Activated CD4-positive, alpha-beta T cell treated with anti-CD3 and anti-CD28 coated beads for 4 hours (primary cell): ENCODE measurements at regions not wholly inside any gene's neighbourhood (a gene's known extent, or its start where the extent isn't known, plus 50 kb on each side); places are given as distances from the start of the nearest gene placed in this dataset.

Source experiments
- DNase-seq, 2 donors: peaks; one replicate each; pipeline ENCODE4 v3.0.0-alpha.2; 2020

DNA sequence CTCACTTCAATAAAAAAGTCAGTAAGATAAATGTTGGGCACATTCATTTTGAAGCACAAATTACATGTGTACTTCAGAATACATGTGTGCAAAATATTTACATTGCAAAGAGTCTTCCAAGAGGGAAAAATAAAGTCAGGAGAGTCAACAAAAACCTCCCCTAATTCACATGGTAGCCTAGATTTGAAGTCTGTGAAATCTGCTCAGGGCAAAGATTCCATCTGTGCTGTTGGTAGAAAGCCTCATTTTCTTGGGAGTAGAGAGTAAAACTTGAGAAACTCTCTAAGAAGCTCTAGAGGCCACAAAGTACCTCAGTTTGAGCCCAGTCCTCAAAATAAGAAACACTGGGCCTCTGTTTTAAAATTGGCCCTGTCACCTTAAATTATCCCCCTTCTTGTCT, 303.4 kb downstream of the RAB28 start:
- no peak for DNase-seq

DNA sequence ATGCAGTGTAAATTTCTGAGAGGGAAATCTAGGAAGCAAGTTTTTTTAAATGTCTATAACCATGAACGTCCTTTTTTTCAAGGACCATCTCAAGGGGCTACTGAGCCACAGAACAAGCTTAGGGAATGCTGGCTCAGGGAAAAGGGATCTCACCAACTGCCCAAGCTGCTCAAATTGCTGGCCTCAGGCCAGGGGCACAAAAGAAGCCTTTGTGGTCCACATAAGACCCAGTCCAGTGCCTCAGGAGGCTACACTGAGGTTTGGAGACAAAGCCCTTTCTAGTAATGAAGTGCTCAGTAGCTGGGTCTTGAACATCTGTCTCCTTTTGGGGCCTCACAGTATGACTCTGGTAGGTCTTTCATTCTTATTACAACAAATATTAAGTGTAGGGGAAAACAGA, 305.5 kb downstream of the RAB28 start:
- no peak for DNase-seq

DNA sequence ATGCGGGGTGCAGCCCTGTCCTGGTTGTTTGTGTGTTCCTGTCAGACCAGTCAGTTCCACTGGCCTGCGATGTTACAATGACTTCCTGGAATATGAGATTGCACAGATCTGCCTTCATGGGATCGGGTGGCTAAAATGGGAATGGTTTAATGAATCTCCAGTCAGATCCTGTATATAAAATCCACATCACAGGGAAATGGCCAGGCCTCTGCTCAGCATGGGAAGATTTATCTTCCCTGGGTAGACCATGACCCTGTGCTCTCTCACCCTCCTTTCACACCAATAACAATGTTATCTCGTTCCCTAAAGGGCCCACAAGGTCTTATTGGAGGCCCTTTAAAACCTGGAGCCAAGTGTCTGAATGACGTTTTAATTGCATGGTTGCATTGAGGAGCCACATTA, 307.4 kb downstream of the RAB28 start:
- no peak for DNase-seq

DNA sequence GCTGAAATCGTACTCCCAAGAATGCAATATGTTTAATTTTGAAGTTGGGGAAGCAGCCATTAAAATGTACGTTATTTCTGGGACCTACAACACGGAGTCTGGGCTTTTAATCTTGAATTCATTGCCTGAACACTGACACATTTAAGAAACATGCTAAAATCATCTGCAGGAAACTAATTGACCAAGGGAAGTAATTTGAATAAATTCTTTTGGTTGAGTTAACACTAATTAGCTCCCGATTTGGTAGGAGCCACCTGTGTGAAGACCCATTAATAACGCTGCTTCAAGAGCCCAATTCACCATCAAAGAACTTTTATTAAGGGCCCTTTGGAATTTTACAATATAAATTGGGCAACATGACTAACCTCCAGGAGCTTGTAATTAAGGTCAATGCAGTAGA, 309.2 kb downstream of the RAB28 start:
- DNase-seq = no peak

DNA sequence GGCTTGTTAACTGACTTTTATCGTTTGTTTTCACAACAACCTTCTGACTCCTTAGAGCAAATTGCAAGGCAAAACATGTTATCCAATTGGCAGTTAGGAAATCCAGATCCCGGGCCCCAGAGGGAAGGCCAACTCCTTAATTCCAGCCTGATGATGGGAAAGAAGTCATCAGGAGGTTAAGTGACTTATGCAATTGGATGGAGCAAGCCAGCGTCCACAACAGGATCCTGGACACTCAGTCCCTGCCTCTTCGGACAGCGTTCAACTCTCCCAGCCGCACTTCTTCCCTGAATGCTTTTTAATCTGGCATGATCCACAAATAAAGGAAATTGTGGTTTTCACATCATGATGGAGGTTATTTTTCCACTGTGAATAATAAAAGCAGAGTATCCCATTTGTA, 310.1 kb downstream of the RAB28 start:
- DNase-seq = no peak

GRCh38 chr4:13171292-13172057, 312.7 kb downstream of the RAB28 start:
- no peak for DNase-seq

DNA sequence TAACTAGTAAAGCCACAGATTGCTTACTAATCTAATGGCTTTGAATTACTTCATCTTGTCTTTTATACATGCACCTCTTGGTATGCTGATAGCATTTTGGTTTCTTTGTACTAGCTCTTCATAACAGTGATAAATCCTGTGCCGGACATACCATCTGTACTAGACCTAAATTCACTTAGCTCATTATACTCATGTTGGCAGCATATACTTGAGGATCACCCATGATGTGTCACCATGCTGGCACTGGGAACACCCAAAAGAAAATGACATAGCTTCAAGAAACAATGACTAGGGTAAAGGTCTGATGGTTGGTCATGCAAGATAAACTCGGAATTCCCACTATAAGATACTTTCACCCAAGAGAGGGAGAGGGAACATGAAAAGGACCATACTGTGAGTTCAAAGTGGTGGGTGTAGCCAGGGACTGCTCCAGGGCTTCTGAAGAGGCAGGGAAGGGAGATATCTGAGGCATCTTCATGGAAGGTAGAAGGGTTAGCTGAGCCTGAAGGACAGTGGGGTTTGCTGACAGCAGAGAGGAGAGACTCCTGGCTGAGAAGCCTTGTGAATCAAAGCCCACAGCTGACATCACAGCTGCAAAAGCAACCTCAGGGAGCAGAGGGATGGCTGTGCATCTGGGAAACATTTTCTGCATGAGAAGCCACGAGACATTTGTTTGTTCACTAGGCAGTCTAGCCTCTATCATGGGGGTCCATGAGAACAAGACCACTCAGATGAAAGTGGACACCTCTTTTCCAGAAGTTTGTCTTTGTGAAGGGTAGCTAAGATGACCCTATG, 314.2 kb downstream of the RAB28 start:
- DNase-seq = no peak

DNA sequence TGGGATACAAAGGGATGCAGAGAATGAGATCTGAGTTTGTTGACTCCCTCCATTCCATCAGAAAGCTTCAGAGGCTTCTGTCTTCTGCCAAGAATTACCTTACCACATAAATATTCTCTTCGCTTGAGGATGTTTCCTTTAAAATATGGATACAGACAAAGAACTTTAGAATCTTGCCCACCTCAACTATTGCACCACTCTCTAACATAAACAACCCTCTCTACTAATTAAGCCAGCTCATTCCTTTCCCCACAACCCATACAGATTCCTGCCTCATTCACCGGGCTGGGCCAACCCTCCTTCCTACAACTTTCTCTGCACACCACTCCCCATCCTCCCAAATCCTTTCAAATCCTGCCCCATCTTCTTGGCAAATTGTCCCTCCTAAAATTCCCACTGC, 315.8 kb downstream of the RAB28 start:
- DNase-seq = no peak

GRCh38 chr4:13166214-13166613, 317.9 kb downstream of the RAB28 start:
- DNase-seq = no peak

- DNase-seq = no peak
Measured at GRCh38 chr4:13164783-13165331, 319.3 kb downstream of the RAB28 start.

- no peak for DNase-seq
Measured at GRCh38 chr4:13162886-13163285, 321.3 kb downstream of the RAB28 start.

DNA sequence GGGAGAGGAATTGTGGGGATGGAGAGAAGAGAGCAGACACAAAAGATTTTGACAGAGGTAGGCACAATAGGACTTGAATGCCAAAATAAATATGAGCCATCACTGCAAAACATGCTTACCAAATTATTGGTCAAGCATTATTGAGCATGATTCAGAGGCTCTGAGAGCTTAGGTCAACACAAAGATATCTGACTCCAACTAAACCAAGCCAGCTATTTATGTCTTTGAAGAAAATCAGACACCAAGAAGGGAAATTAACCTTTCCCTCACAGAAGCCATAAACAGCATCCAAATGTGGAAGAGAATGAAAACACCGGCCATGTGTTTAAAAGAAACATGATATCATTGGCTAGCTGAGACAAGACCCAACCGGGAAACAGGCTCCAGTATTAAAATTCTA, 323.2 kb downstream of the RAB28 start:
- DNase-seq = no peak

DNA sequence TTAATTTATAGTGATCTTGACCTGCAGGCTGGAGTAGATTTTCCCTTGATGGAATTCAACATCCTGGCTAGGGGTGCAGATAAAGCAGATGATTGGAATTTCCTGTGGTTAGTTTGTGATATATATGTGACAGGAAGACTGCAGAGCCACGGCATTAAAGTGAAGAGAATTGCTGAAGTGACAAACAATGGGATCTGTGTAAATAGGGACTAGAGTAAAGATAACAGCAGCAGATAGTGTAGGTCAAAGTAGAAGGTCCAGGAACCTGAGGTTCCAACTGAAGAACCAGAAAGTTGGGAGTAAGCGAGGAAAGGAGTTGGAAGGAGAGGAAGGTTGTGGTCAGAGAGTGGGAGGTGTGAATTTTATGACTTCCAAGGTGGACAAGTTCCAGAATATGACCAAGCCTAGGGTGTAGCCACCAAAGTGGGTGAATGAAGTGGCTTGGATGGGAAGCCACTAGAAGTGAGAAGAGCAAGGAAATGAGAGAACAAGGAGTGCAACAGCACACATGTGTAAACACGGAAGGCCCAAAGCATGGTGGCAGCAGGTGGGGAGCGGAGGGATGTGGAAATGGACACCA, 325.0 kb downstream of the RAB28 start:
- no peak for DNase-seq

GRCh38 chr4:13151194-13151593, 332.9 kb downstream of the RAB28 start:
- DNase-seq = no peak

DNA sequence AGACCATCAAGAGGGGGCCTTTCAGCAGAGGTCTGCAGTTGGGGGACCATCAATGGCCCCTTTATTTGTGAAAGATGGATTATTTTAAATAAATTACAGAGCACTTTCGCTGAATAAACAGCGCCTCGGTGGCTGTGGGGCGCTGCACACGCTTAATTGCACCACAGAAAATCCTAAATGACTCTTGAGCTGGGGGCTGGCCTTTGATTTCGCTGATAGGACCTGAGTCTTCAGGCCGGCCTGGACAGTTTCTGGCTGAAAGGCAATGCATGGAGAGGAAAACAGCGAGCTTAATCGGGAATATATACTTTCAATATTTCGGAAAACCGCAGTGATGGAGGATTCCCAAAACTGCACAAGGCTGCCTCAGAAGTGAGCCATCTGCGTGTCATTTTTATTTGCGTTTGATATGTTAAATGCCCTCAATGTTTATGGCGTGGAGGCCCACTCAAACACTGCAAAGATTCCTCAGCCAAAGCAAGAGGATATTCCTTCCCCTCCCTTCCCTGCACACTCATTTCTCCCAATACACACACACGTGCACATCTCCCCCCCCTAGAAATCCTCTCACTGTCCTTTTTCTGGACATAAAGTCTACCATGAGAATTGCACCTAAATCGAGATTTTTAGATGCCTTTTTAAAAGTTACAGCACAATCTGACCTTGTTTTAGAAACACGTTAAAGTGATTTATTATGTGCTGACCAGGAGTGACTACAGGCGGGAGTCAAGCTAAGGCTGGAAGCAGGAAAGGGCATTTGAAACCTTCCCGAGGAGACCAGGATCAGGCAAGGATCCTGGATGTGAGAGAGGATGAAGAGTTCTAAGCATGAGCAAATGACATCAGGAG, 340.7 kb downstream of the RAB28 start:
- DNase-seq = no peak

DNA sequence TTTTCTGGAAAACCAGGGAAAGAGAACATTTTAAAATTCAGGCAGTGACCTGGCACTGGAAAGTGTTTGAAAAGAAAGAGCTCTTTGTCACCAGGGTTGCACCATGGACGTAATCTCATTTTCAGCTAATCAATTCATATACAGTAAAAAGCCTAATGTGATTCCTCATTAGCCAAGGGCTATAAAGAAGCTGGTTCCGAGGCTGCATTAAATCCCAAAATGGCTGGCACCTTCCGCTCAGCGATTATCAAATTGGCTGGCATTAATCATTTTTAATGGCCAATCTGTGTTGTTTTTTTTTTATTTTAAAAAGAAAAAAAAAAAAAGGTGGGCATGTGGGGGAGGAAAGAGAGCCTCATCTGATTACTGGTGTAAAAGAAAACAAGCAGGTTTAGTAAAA, 341.4 kb downstream of the RAB28 start:
- DNase-seq = no peak

DNA sequence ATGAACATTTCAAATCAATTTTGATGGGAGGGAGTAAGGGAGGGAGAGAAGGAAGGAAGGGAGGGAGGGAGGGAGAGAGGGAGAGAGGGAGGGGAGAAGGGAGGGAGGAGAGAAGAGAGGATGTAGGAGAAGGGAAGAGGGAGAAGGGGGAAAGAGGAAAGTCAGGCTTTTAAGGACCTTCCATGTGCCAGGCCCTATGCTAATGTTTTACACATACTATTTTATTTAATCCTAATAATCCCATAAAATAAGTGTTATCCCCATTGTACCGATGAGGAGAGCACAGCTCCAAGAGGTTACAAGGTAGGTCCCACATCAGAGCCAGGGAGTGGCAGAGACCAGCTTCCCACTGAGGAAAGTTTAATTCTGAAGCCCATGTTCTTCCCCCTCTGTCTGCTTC, 341.9 kb downstream of the RAB28 start:
- DNase-seq = no peak

GRCh38 chr4:13137390-13137789, 346.8 kb downstream of the RAB28 start:
- DNase-seq = no peak

DNA sequence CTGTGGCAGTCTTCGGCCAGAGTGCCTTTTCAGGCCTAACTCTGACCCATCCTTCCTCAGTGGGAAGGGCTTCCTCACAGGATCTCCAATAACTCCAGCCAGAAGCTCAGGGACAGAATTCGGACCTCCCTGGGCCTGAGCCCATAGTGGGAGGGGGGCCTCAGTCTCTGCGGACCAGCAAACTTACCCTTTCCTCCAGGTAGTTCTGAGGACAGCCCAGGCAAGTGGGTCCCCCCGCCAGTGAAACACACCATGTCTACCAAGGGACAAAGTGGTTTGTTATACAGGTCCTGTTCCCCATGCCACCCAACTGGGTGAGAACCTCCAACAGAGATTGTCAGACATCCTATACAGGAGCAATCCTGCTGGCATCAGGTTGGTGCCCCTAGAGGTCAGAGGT, 350.4 kb downstream of the RAB28 start:
- DNase-seq = no peak

DNA sequence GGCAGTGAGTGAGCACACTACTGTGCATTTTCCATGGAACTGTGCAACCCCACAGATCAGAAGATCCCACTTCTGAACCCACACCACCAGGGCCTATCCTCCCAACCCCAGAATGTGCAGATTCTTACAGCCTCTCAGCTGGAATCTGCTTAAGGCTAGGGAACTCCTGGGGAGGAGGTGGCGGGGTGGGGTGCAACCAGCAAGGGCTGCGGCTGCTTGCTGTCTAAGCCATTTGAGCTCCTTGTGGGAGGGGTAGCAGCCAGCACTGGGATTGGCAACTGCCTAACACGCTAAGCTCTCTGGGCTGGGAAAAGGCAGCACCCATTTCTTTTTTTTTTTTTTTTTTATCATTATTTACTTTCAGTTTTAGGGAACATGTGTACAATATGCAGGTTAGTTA, 353.3 kb downstream of the RAB28 start:
- no peak for DNase-seq

GRCh38 chr4:13129095-13129494, 355.0 kb downstream of the RAB28 start:
- DNase-seq = no peak

GRCh38 chr4:13126976-13127910, 356.9 kb downstream of the RAB28 start:
- DNase-seq = no peak
